OCI-LY1 (cell line): ENCODE measurements at regions not wholly inside any gene's neighbourhood (a gene's known extent, or its start where the extent isn't known, plus 50 kb on each side); places are given as distances from the start of the nearest gene placed in this dataset.

Experiments used
- EZH2 ChIP-seq: fragments of 200-600 bp; sonication (generic), shearing (Covaris generic); IDR thresholded peaks from 2 replicates; pipeline ENCODE4 v1.8.0; 2017; ENCODE audit warnings: borderline replicate concordance, mixed run types, mild to moderate bottlenecking, antibody characterized with exemption, low read length, moderate library complexity, mixed read lengths
- TF ChIP-seq, protein P1 (sequence below): fragments of 200-600 bp; sonication (generic), shearing (Covaris generic); IDR thresholded peaks from 2 replicates; pipeline ENCODE4 v1.5.1; 2017; ENCODE audit warnings: mild to moderate bottlenecking, antibody characterized with exemption, low read length, moderate library complexity, mixed read lengths

GRCh38 chr3:170752571-170753155, 117.3 kb downstream of the RPL22L1 start:
- TF ChIP-seq, protein P1, sequence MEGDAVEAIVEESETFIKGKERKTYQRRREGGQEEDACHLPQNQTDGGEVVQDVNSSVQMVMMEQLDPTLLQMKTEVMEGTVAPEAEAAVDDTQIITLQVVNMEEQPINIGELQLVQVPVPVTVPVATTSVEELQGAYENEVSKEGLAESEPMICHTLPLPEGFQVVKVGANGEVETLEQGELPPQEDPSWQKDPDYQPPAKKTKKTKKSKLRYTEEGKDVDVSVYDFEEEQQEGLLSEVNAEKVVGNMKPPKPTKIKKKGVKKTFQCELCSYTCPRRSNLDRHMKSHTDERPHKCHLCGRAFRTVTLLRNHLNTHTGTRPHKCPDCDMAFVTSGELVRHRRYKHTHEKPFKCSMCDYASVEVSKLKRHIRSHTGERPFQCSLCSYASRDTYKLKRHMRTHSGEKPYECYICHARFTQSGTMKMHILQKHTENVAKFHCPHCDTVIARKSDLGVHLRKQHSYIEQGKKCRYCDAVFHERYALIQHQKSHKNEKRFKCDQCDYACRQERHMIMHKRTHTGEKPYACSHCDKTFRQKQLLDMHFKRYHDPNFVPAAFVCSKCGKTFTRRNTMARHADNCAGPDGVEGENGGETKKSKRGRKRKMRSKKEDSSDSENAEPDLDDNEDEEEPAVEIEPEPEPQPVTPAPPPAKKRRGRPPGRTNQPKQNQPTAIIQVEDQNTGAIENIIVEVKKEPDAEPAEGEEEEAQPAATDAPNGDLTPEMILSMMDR: no peak
- no peak for TF ChIP-seq EZH2
